Spleen (tissue), 11 donors: ENCODE measurements at regions not wholly inside any gene's neighbourhood (a gene's known extent, or its start where the extent isn't known, plus 50 kb on each side); places are given as distances from the start of the nearest gene placed in this dataset.

Experiments
- DNase-seq: peaks from one replicate; pipeline ENCODE4 v3.0.0-alpha.2; 2020
- H3K27ac ChIP-seq, 8 donors: fragments of 200-600 bp; sonication (generic) in 7 of 8; 1 replicate in 4 of 8; 2 replicates in 4 of 8; pipeline versions ENCODE4 v1.5.0 to v1.8.0; 2016 to 2021; ENCODE audit warnings: inconsistent platforms in 4 of 8, mild to moderate bottlenecking in 4 of 8, moderate library complexity in 1 of 8
- H3K27me3 ChIP-seq, 7 donors: fragments of 200-600 bp; sonication (generic) in 6 of 7; replicated peaks in 1 of 7; 1 replicate in 4 of 7; 2 replicates in 3 of 7; pipeline versions ENCODE4 v1.5.0 to v1.8.0; 2016 to 2021; ENCODE audit warnings: inconsistent platforms in 3 of 7, mild to moderate bottlenecking in 1 of 7
- H3K36me3 ChIP-seq, 6 donors: fragments of 200-600 bp; sonication (generic) in 5 of 6; 1 replicate in 4 of 6; 2 replicates in 2 of 6; pipeline versions ENCODE4 v1.5.0 to v1.8.0; 2016 to 2021; ENCODE audit warnings: inconsistent platforms in 2 of 6
- H3K4me1 ChIP-seq, 6 donors: fragments of 200-600 bp; sonication (generic) in 5 of 6; 1 replicate in 3 of 6; 2 replicates in 3 of 6; pipeline versions ENCODE4 v1.5.0 to v1.8.0; 2016 to 2021; ENCODE audit warnings: inconsistent platforms in 3 of 6
- H3K4me3 ChIP-seq, 8 donors: fragments of 200-600 bp; sonication (generic) in 7 of 8; 1 replicate in 4 of 8; 2 replicates in 4 of 8; pipeline versions ENCODE4 v1.5.0 to v1.8.0; 2016 to 2021; ENCODE audit warnings: inconsistent platforms in 4 of 8, mild to moderate bottlenecking in 4 of 8, moderate library complexity in 2 of 8
- H3K9me3 ChIP-seq, 8 donors: fragments of 200-600 bp; sonication (generic) in 7 of 8; 1 replicate in 4 of 8; 2 replicates in 4 of 8; pipeline versions ENCODE4 v1.5.0 to v1.8.0; 2016 to 2021; ENCODE audit warnings: inconsistent platforms in 4 of 8
- CTCF ChIP-seq, 11 experiments: fragments of 200-600 bp in 7 of 11; fragments of 450-650 bp in 4 of 11; sonication (generic) in 4 of 11; IDR thresholded peaks in 8 of 11; conservative IDR thresholded peaks in 3 of 11; 1 replicate in 7 of 11; 2 replicates in 4 of 11; pipeline versions ENCODE4 v1.4.0 to v1.8.0; 2016 to 2021; ENCODE audit warnings: antibody characterized with exemption in 11 of 11, inconsistent platforms in 4 of 11, mild to moderate bottlenecking in 1 of 11
- POLR2A ChIP-seq, 3 donors: fragments of 450-650 bp; IDR thresholded peaks; one replicate each; pipeline ENCODE4 v1.5.1; 2017; ENCODE audit warnings: antibody characterized with exemption in 3 of 3, mild to moderate bottlenecking in 1 of 3
- POLR2AphosphoS5 ChIP-seq, 3 donors: sonication (generic); formaldehyde crosslinking; IDR thresholded peaks; one replicate each; pipeline ENCODE4 v1.5.1; 2017; ENCODE audit warnings: antibody characterized with exemption in 3 of 3
- WGBS, 5 donors: extraction: QIAGEN DNeasy Blood & Tissue Kit in 3 of 5; methylation state at CpG; one replicate each; pipeline versions ENCODE4 v1.1.5 to v1.1.7; 2013 to 2018; 5-methylcytosine and 5-hydroxymethylcytosine counted together
- intact Hi-C: fragments of 100-400 bp; cut with DNase I; formaldehyde crosslinking; loops from one replicate; pipeline ENCODE4 v1.15.0; 2023; ENCODE audit warnings: low total_unique reads
- donor health status: healthy with polysubstance abuse.
- donor health status: DM: no; HTN: no; CAD: no; lungs with moderate emphysema.
- donor health status: DM: no; HTN: no; CAD: no.
- donor health status: Bipolar disorder and iron deficiency.
- donor health status: healthy.
- donor health status: DM: no; HTN: no; CAD: no.
- donor health status: DM: yes; HTN: yes; CAD: no.

GRCh38 chr6:85396159-85396808 lies 53.6 kb upstream of the NT5E start:
- Histone ChIP-seq H3K4me1 (peaks cover 0 to 3% (median 2%) of the 10 kb centered on the region in 6 donors), H3K4me3 (no peak overlapping the region), H3K9me3 (peaks cover 0 to 13% (median 3%) of the 10 kb centered on the region in 8 donors), H3K36me3 (no peaks in the 10 kb centered on the region), H3K27ac (no peak overlapping the region), H3K27me3 (no peaks in the 10 kb centered on the region)
- WGBS, 5 donors: 78 to 91% (median 81%) methylated on average over 3 of the region's 3 CpGs
- TF ChIP-seq POLR2AphosphoS5 (IDR thresholded peaks at IDR 0.05): no peak
- TF ChIP-seq CTCF (IDR thresholded peaks at IDR 0.05 in 8 of 11, conservative IDR thresholded peaks at IDR 0.05 in 3 of 11): no peak
- TF ChIP-seq POLR2A (IDR thresholded peaks at IDR 0.05): no peak
- no peak for DNase-seq
- intact Hi-C loops: no loop called here

- H3K27me3 ChIP-seq: no peaks in the 10 kb centered on the region
- TF ChIP-seq POLR2A (IDR thresholded peaks at IDR 0.05) (no peak), POLR2AphosphoS5 (IDR thresholded peaks at IDR 0.05) (no peak), CTCF (IDR thresholded peaks at IDR 0.05 in 8 of 11, conservative IDR thresholded peaks at IDR 0.05 in 3 of 11) (no peak)
- H3K9me3 ChIP-seq: peaks cover 0 to 13% (median 3%) of the 10 kb centered on the region in 8 donors
- H3K4me1 ChIP-seq: no peaks in the 10 kb centered on the region
- H3K4me3 ChIP-seq: no peak overlapping the region
- no peak overlapping the region for H3K27ac ChIP-seq
- H3K36me3 ChIP-seq: no peaks in the 10 kb centered on the region
- DNase-seq: no peak
- intact Hi-C loops: no loop called here
These were observed 54.1 kb upstream of the NT5E start for GRCh38 chr6:85395746-85396145.

DNA sequence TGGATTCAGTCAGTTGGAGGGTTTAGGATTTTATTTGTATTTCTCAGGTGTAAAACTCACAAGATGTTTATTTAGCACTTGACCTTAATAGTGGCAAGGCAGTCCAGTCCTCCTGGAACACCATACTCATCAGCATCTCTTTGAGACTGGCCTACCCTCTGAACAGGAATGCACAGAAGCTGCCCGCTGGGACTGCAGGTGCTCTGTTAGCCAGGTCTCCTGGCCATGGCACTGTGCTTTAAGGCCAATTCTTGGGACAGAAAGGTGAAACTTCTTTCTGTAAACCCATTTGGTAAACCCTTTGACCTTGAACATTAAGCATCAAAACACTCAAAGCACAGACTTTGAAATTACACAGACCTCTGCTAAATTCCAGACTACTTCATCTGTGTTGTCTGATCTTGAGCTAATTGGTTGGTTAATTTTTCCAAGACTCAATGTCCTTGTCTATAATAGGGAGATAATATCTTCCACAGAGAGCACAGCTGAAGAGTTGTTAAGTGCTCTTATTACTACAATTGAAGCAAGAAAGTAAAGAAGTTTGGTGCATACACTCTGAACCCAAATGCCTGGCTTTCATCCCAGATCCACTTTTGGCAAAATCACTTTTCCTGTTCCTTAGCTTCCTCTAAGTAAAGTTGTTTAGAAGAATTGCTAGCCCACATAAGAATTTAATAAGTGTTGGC lies 54.9 kb upstream of the NT5E start:
- H3K4me3 ChIP-seq: no peak overlapping the region
- H3K4me1 ChIP-seq: no peaks in the 10 kb centered on the region
- H3K27me3 ChIP-seq: no peaks in the 10 kb centered on the region
- no peaks in the 10 kb centered on the region for H3K36me3 ChIP-seq
- DNase-seq: no peak
- no peak overlapping the region for H3K27ac ChIP-seq
- intact Hi-C loops: no loop called here
- H3K9me3 ChIP-seq: peaks cover 0 to 13% (median 3%) of the 10 kb centered on the region in 8 donors
- WGBS, 5 donors: 84 to 100% (median 95%) methylated on average over 1 of the region's 1 CpG
- TF ChIP-seq CTCF (IDR thresholded peaks at IDR 0.05 in 8 of 11, conservative IDR thresholded peaks at IDR 0.05 in 3 of 11) (no peak), POLR2A (IDR thresholded peaks at IDR 0.05) (no peak), POLR2AphosphoS5 (IDR thresholded peaks at IDR 0.05) (no peak)

DNA sequence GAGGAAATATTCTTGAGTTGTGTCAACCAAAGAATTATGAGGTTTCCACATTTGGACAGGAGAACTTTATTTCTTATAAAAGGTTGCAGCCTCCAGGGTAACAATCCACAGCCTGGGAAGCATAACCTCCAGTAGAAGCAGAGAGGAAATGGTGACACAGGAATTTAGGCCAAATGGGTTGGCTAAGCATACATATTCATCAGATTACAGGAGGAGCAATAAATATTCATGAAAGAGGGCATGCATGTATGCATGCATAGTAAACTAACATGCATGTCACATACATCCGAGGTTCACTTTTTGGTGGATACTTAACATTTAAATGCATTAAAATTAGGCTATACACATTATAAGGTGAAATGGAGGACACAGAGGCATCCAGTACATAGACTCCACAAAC lies 55.7 kb upstream of the NT5E start:
- no peaks in the 10 kb centered on the region for H3K36me3 ChIP-seq
- no peak overlapping the region for H3K4me3 ChIP-seq
- 94 to 100% (median 96%) methylated on average over 1 of the region's 1 CpG for WGBS, 5 donors
- peaks cover 0 to 2% (median 0%) of the 10 kb centered on the region in 7 donors for H3K27me3 ChIP-seq
- DNase-seq: no peak
- no peaks in the 10 kb centered on the region for H3K4me1 ChIP-seq
- H3K9me3 ChIP-seq: peaks cover 0 to 13% (median 3%) of the 10 kb centered on the region in 8 donors
- H3K27ac ChIP-seq: no peak overlapping the region
- TF ChIP-seq POLR2AphosphoS5 (IDR thresholded peaks at IDR 0.05) (no peak), CTCF (IDR thresholded peaks at IDR 0.05 in 8 of 11, conservative IDR thresholded peaks at IDR 0.05 in 3 of 11) (no peak), POLR2A (IDR thresholded peaks at IDR 0.05) (no peak)
- intact Hi-C loops: no loop called here
